ENCODE measurements at regions not wholly inside any gene's neighbourhood (a gene's known extent, or its start where the extent isn't known, plus 50 kb on each side); places are given as distances from the start of the nearest gene placed in this dataset.

DNA sequence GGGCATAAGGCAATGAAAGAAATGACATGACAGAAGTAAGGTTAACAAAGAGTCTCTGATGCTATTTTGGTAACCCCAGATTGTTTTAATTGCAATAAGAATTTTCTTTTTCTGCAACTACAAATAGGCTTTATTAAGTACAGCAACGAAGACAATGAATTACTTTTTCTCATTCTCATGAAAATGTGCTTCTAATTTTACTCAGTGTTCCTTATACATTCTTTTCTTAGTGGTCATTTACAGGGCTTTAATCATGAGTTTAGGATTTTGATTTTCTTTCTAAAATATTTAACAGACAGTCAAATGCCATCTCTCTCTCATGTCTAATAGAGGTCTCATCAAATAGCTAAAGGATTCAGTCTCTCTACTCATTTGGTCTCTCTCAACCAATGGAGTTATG lies 452.1 kb downstream of the RAP2B start:
- TF ChIP-seq YY1 (IDR thresholded peaks at IDR 0.05; ENCODE audit: insufficient read depth, insufficient read length) = no peak
- TF ChIP-seq SUZ12 (IDR thresholded peaks at IDR 0.05; ENCODE audit: extremely low read depth, insufficient read depth, insufficient read length) = no peak
- no peak for TF ChIP-seq ZNF274 (IDR thresholded peaks at IDR 0.05; ENCODE audit: low read depth, low read length)

Measured in NT2/D1 (cell line).